ENCODE measurements at regions not wholly inside any gene's neighbourhood (a gene's known extent, or its start where the extent isn't known, plus 50 kb on each side); places are given as distances from the start of the nearest gene placed in this dataset.
"Not testable (repeated sequence)": the region's sequence is repeated elsewhere in the genome, so short reads cannot be mapped to it uniquely, and the experiment has no call there.

DNA sequence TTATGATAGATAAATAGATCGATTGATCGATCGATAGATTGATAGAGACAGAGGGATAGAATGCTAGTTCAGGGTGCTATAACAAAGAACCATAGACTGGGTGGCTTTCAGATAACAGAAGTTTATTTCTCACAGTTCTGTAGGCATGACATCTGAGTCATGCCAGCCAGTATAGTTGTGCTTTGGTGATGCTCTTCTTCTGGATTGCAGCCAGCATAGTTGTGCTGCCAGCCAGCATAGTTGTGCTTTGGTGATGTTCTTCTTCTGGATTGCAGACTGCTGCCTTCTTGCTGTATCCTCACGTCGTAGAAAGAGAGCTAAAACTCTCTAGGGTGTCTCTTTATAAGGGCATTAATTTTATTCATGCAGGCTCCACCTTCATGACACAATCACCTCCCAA is 860.8 kb downstream of the BRINP3 start:
- no peaks in the 10 kb centered on the region for H3K9me3 ChIP-seq (ENCODE audit: control insufficient read depth, insufficient read depth, low read length)
- no peaks in the 10 kb centered on the region for H3K27me3 ChIP-seq (ENCODE audit: control insufficient read depth, insufficient read depth, low read length)
- 100% methylated on average over 3 of the region's 5 CpGs for WGBS (ENCODE audit: insufficient coverage, insufficient read length)
- no peak overlapping the region for H3K4me3 ChIP-seq (ENCODE audit: low read length)
- H3K36me3 ChIP-seq (ENCODE audit: control insufficient read depth, insufficient read depth, low read length): no peaks in the 10 kb centered on the region
- no peak for DNase-seq (ENCODE audit: low read depth, low spot score)
- H3K27ac ChIP-seq (ENCODE audit: low read length): no peak overlapping the region
- no peaks in the 10 kb centered on the region for H3K4me1 ChIP-seq (ENCODE audit: control insufficient read depth, insufficient read depth, low read length)

DNA sequence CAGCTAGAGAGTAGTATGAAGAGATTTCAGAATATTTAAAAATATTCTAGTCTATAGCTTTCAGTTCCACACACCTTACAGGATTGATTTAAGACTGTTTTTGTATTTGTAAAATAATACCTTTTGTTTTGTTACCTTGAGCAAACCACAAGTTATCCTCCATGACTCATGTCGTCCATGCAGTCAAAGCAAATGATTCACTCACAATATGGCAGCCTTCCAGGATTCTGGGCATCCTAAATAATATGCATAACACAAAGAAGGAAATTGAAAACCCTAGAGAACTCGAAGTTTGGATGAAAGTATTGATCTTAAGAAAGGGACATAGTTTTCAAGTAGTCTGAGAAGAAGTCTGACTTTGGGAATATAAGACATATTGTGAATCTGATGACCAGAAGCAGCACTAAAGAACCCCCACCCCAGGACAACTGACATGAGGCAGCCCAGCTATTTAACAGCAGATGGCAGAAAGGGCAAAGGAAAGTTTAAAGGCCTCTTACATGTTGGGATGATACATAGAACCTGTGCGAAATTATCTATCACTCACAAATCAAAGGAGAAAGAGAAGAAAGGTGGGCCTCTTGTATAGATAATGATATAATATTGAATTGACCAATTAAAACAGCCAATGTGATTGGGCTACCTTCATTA is 857.9 kb downstream of the BRINP3 start:
- Histone ChIP-seq H3K27ac (ENCODE audit: low read length) (no peak overlapping the region), H3K4me3 (ENCODE audit: low read length) (no peak overlapping the region), H3K4me1 (ENCODE audit: control insufficient read depth, insufficient read depth, low read length) (no peaks in the 10 kb centered on the region), H3K27me3 (ENCODE audit: control insufficient read depth, insufficient read depth, low read length) (no peaks in the 10 kb centered on the region), H3K36me3 (ENCODE audit: control insufficient read depth, insufficient read depth, low read length) (no peaks in the 10 kb centered on the region), H3K9me3 (ENCODE audit: control insufficient read depth, insufficient read depth, low read length) (no peaks in the 10 kb centered on the region)
- WGBS (ENCODE audit: insufficient coverage, insufficient read length): no CpG with 5 or more reads among the region's 3 CpGs
- DNase-seq (ENCODE audit: low read depth, low spot score): no peak

DNA sequence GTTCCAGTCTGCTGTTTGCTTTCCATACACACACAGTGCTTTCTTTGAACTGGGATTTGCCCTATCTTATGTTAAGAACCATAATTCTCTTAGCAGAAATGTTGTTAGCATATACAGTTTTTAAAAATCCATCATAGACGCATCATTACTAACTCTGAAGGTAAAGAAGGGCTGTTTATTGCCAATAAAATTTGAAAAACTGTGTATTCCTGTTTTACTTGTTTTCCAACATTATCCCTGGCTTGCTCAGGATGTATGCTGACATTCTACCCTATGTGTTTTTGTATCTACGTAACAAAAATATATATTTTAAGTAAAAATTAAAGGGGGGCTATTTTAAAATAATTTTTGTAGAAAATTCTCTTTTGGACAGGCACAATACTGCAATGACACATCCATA is 857.2 kb downstream of the BRINP3 start:
- no peaks in the 10 kb centered on the region for H3K9me3 ChIP-seq (ENCODE audit: control insufficient read depth, insufficient read depth, low read length)
- DNase-seq (ENCODE audit: low read depth, low spot score): no peak
- no peak overlapping the region for H3K27ac ChIP-seq (ENCODE audit: low read length)
- no peak overlapping the region for H3K4me3 ChIP-seq (ENCODE audit: low read length)
- no peaks in the 10 kb centered on the region for H3K4me1 ChIP-seq (ENCODE audit: control insufficient read depth, insufficient read depth, low read length)
- H3K36me3 ChIP-seq (ENCODE audit: control insufficient read depth, insufficient read depth, low read length): no peaks in the 10 kb centered on the region
- H3K27me3 ChIP-seq (ENCODE audit: control insufficient read depth, insufficient read depth, low read length): no peaks in the 10 kb centered on the region
- no CpG with 5 or more reads among the region's 2 CpGs for WGBS (ENCODE audit: insufficient coverage, insufficient read length)

DNA sequence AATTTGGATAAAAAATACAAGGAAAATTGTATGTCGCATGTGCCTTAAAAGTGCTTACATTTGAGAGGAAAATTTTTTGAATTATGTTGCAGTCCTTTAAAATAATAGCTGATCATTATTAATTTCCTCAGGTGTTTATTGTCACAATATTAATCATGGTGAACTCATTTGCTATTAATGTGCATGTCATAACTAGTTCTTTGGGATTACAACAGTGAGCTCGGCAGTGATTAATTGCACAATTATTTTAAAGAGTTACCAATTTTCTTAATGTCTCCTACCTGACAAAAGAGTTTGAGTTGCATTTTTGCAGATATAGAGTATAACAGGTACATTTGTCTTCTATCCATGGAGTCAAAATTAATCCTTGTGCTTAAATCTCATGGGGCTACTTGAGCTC is 854.3 kb downstream of the BRINP3 start:
- Histone ChIP-seq H3K36me3 (ENCODE audit: control insufficient read depth, insufficient read depth, low read length) (no peaks in the 10 kb centered on the region), H3K27ac (ENCODE audit: low read length) (no peak overlapping the region), H3K27me3 (ENCODE audit: control insufficient read depth, insufficient read depth, low read length) (no peaks in the 10 kb centered on the region), H3K4me3 (ENCODE audit: low read length) (no peak overlapping the region), H3K4me1 (ENCODE audit: control insufficient read depth, insufficient read depth, low read length) (no peaks in the 10 kb centered on the region), H3K9me3 (ENCODE audit: control insufficient read depth, insufficient read depth, low read length) (no peaks in the 10 kb centered on the region)
- DNase-seq (ENCODE audit: low read depth, low spot score): no peak
- WGBS (ENCODE audit: insufficient coverage, insufficient read length): 100% methylated on average over 1 of the region's 2 CpGs

DNA sequence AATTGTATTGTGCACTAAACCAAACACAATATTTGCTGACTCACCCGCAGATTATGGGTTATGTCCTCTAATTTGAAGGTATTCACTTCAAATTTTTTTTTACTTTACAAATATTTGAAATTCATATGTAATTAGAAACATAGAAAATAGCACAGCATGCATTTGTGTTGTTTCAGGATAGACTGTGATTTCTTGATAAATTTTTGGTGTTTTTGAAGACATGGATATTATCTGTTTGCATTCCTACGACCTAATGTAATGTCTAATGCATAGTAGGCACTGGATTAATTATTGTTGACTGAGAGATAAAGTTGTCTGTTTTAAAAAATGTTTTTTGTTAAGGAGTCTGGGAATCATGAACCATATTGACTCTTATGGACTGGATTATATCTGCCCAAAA is 850.2 kb downstream of the BRINP3 start:
- no CpG with 5 or more reads among the region's 2 CpGs for WGBS (ENCODE audit: insufficient coverage, insufficient read length)
- no peak overlapping the region for H3K27ac ChIP-seq (ENCODE audit: low read length)
- H3K9me3 ChIP-seq (ENCODE audit: control insufficient read depth, insufficient read depth, low read length): no peaks in the 10 kb centered on the region
- no peaks in the 10 kb centered on the region for H3K27me3 ChIP-seq (ENCODE audit: control insufficient read depth, insufficient read depth, low read length)
- no peak for DNase-seq (ENCODE audit: low read depth, low spot score)
- no peak overlapping the region for H3K4me3 ChIP-seq (ENCODE audit: low read length)
- H3K4me1 ChIP-seq (ENCODE audit: control insufficient read depth, insufficient read depth, low read length): no peaks in the 10 kb centered on the region
- H3K36me3 ChIP-seq (ENCODE audit: control insufficient read depth, insufficient read depth, low read length): no peaks in the 10 kb centered on the region

DNA sequence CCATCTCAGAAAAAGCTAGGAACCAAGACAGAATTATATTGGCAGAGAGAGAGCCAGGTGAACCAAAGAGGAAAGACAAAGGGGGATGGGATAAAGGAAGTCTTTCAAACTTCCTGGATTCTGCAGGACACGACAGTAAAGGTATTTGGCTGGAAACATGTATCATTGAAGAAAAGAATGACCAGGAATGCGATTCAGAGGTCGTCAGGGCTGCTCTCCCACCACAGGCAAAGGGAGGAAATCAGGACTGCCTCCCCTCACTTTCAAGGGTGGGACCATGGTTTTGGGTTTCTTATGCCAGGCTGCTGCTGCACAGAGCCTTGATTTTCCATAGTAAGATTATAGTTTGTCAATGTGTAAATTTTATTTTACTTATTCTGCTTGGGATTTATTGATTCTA is 848.8 kb downstream of the BRINP3 start:
- WGBS (ENCODE audit: insufficient coverage, insufficient read length): no CpG with 5 or more reads among the region's 3 CpGs

DNA sequence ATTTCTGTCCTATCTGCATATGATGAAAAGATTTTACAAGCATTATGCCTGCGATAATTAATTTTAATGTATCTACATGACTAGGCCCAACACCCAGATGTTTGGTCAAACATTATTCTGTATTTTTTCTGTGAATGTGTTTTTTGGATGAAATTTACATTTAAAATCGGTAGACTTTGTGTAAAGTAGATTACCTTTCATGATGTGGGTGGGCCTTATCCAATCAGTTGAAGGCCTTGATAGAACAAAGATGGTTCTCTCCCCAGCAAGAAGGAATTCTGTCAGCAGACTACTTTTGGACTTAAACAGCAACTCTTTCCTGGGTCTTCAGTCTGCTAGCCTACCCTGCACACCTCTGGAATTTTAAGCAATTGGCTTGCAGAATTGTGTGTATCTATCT is 844.0 kb downstream of the BRINP3 start:
- Histone ChIP-seq H3K36me3 (ENCODE audit: control insufficient read depth, insufficient read depth, low read length) (no peaks in the 10 kb centered on the region), H3K9me3 (ENCODE audit: control insufficient read depth, insufficient read depth, low read length) (no peaks in the 10 kb centered on the region), H3K27ac (ENCODE audit: low read length) (no peak overlapping the region), H3K4me1 (ENCODE audit: control insufficient read depth, insufficient read depth, low read length) (no peaks in the 10 kb centered on the region), H3K4me3 (ENCODE audit: low read length) (no peak overlapping the region), H3K27me3 (ENCODE audit: control insufficient read depth, insufficient read depth, low read length) (no peaks in the 10 kb centered on the region)
- no peak for DNase-seq (ENCODE audit: low read depth, low spot score)
- no CpG with 5 or more reads among the region's 2 CpGs for whole genome bisulfite sequencing (ENCODE audit: insufficient coverage, insufficient read length)

More for the DNA sequence above, 848.8 kb downstream of the BRINP3 start:
- no peaks in the 10 kb centered on the region for H3K36me3 ChIP-seq (ENCODE audit: control insufficient read depth, insufficient read depth, low read length)
- H3K27me3 ChIP-seq (ENCODE audit: control insufficient read depth, insufficient read depth, low read length): no peaks in the 10 kb centered on the region
- DNase-seq (ENCODE audit: low read depth, low spot score): no peak
- H3K27ac ChIP-seq (ENCODE audit: low read length): no peak overlapping the region
- no peaks in the 10 kb centered on the region for H3K4me1 ChIP-seq (ENCODE audit: control insufficient read depth, insufficient read depth, low read length)
- no peak overlapping the region for H3K4me3 ChIP-seq (ENCODE audit: low read length)
- no peaks in the 10 kb centered on the region for H3K9me3 ChIP-seq (ENCODE audit: control insufficient read depth, insufficient read depth, low read length)

DNA sequence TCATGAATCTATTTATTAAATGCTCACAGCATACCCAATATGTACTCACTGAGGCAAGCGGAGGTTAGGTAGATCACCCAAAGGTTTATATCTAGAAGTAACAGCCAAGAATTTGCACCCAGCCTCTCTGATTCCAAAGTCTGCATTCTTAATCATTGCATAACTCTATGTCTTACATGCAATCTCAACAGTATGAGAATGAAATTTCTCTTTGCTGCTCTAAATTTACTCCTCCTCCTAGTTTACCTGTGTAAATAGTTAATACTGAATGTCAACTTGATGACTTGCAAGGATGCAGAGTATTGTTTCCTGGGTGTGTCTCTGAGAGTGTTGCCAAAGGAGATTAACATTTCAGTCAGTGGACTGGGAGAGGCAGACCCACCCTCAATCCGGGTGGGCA is 840.6 kb downstream of the BRINP3 start:
- no peaks in the 10 kb centered on the region for H3K4me1 ChIP-seq (ENCODE audit: control insufficient read depth, insufficient read depth, low read length)
- H3K27me3 ChIP-seq (ENCODE audit: control insufficient read depth, insufficient read depth, low read length): no peaks in the 10 kb centered on the region
- no peak overlapping the region for H3K4me3 ChIP-seq (ENCODE audit: low read length)
- WGBS (ENCODE audit: insufficient coverage, insufficient read length): no CpG with 5 or more reads among the region's 2 CpGs
- H3K36me3 ChIP-seq (ENCODE audit: control insufficient read depth, insufficient read depth, low read length): no peaks in the 10 kb centered on the region
- no peak overlapping the region for H3K27ac ChIP-seq (ENCODE audit: low read length)
- H3K9me3 ChIP-seq (ENCODE audit: control insufficient read depth, insufficient read depth, low read length): no peaks in the 10 kb centered on the region
- no peak for DNase-seq (ENCODE audit: low read depth, low spot score)

DNA sequence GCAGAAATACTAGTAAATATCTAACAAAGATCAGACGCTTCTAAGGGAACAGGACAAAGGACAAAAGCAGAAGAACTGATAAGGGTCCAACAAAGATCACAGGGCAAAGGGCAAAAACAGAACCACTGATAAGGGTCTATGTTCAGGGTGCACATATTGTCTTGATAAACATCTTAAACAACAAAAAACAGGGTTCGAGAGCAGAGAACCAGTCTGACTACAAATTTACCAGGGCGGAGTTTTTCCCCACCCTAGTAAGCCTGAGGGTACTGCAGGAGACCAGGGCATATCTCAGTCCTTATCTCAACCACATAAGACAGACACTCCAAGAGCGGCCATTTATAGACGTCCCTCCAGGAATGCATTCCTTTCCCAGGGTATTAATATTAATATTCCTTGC is 833.5 kb downstream of the BRINP3 start:
- DNase-seq (ENCODE audit: low read depth, low spot score); H3K4me1 ChIP-seq (ENCODE audit: control insufficient read depth, insufficient read depth, low read length); H3K4me3 ChIP-seq (ENCODE audit: low read length); H3K27me3 ChIP-seq (ENCODE audit: control insufficient read depth, insufficient read depth, low read length); H3K27ac ChIP-seq (ENCODE audit: low read length); H3K9me3 ChIP-seq (ENCODE audit: control insufficient read depth, insufficient read depth, low read length); H3K36me3 ChIP-seq (ENCODE audit: control insufficient read depth, insufficient read depth, low read length): not testable (repeated sequence)
- WGBS (ENCODE audit: insufficient coverage, insufficient read length): no CpG with 5 or more reads among the region's 5 CpGs

DNA sequence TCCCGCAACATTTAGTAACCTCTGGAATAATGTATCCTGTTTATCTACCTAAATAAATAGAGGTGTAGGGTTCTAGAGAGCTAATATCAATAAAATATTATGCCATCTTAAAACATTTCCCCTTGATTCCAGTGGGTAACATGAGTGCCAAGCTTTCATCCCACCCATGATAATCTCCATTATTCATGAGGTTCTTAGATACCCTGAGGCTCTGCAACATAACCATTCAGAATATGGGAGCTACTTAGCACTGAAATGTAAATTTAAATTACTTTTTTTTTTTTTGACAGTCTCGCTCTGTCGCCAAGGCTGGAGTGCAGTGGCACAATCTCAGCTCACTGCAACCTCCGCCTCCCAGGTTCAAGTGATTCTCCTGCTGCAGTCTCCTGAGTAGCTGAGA is 832.7 kb downstream of the BRINP3 start:
- DNase-seq (ENCODE audit: low read depth, low spot score): no peak
- H3K36me3 ChIP-seq (ENCODE audit: control insufficient read depth, insufficient read depth, low read length): no peaks in the 10 kb centered on the region
- H3K27me3 ChIP-seq (ENCODE audit: control insufficient read depth, insufficient read depth, low read length): no peaks in the 10 kb centered on the region
- H3K9me3 ChIP-seq (ENCODE audit: control insufficient read depth, insufficient read depth, low read length): no peaks in the 10 kb centered on the region
- no peaks in the 10 kb centered on the region for H3K4me1 ChIP-seq (ENCODE audit: control insufficient read depth, insufficient read depth, low read length)
- H3K4me3 ChIP-seq (ENCODE audit: low read length): no peak overlapping the region
- no CpG with 5 or more reads among the region's 4 CpGs for WGBS (ENCODE audit: insufficient coverage, insufficient read length)
- no peak overlapping the region for H3K27ac ChIP-seq (ENCODE audit: low read length)

DNA sequence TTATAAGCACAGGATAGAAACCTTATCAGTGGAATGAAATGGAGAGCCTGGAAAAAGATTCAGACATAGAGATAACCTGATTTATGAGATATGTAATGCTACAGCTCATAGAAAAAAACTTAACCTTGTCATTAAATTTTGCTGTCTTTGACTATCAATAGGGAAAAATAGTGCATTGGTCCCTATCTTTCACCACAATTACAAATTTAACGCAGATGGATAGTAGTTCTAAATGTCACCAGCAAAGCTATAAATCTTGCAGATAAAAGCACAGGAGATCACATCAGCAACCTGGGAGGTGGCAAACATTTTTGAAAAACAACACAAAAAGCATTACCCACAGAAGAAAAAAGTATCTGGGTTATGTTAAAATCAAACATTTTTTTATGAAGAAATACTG is 831.6 kb downstream of the BRINP3 start:
- H3K9me3 ChIP-seq (ENCODE audit: control insufficient read depth, insufficient read depth, low read length): no peaks in the 10 kb centered on the region
- no peak overlapping the region for H3K27ac ChIP-seq (ENCODE audit: low read length)
- DNase-seq (ENCODE audit: low read depth, low spot score): no peak
- no peak overlapping the region for H3K4me3 ChIP-seq (ENCODE audit: low read length)
- no CpG with 5 or more reads among the region's 1 CpG for WGBS (ENCODE audit: insufficient coverage, insufficient read length)
- H3K4me1 ChIP-seq (ENCODE audit: control insufficient read depth, insufficient read depth, low read length): no peaks in the 10 kb centered on the region
- no peaks in the 10 kb centered on the region for H3K36me3 ChIP-seq (ENCODE audit: control insufficient read depth, insufficient read depth, low read length)
- H3K27me3 ChIP-seq (ENCODE audit: control insufficient read depth, insufficient read depth, low read length): no peaks in the 10 kb centered on the region

All from iPS DF 6.9 (cell line).